Stimulated activated CD8-positive, alpha-beta memory T cell treated with anti-CD3 and anti-CD28 coated beads, Interleukin-7, amount 100 ng/mL, for 48 hours (primary cell): ENCODE measurements at regions not wholly inside any gene's neighbourhood (a gene's known extent, or its start where the extent isn't known, plus 50 kb on each side); places are given as distances from the start of the nearest gene placed in this dataset.

Experiments
- DNase-seq, 2 donors: peaks; one replicate each; pipeline ENCODE4 v3.0.0-alpha.2; 2020; ENCODE audit warnings: low read depth in 1 of 2; ENCODE audit errors: extremely low read depth in 1 of 2

- DNase-seq, result no peak
These were observed 110.2 kb upstream of the FOXQ1 start for GRCh38 chr6:1201547-1202200.

GRCh38 chr6:1200409-1201101 lies 111.3 kb upstream of the FOXQ1 start:
- no peak for DNase-seq

GRCh38 chr6:1200081-1200408 lies 111.9 kb upstream of the FOXQ1 start:
- DNase-seq, result no peak

GRCh38 chr6:1197309-1197708 lies 114.6 kb upstream of the FOXQ1 start:
- DNase-seq, result no peak

- DNase-seq, result no peak
These were observed 120.7 kb upstream of the FOXQ1 start for GRCh38 chr6:1191141-1191630.

GRCh38 chr6:1190366-1190765 lies 121.5 kb upstream of the FOXQ1 start:
- no peak for DNase-seq

GRCh38 chr6:1188199-1188598 lies 123.7 kb upstream of the FOXQ1 start:
- no peak for DNase-seq

GRCh38 chr6:1187293-1188131 lies 124.4 kb upstream of the FOXQ1 start:
- no peak for DNase-seq

GRCh38 chr6:1184318-1184717 lies 127.6 kb upstream of the FOXQ1 start:
- no peak for DNase-seq

- no peak for DNase-seq
These were observed 129.0 kb upstream of the FOXQ1 start for GRCh38 chr6:1182722-1183521.

- DNase-seq, result no peak
These were observed 129.8 kb upstream of the FOXQ1 start for GRCh38 chr6:1181939-1182605.

GRCh38 chr6:1179571-1180459 lies 132.1 kb upstream of the FOXQ1 start:
- no peak for DNase-seq

GRCh38 chr6:1178590-1178989 lies 133.3 kb upstream of the FOXQ1 start:
- no peak for DNase-seq

- DNase-seq, result no peak
These were observed 135.3 kb upstream of the FOXQ1 start for GRCh38 chr6:1176567-1176966.

- no peak for DNase-seq
These were observed 136.0 kb upstream of the FOXQ1 start for GRCh38 chr6:1175877-1176276.

GRCh38 chr6:1170794-1171193 lies 141.1 kb upstream of the FOXQ1 start:
- DNase-seq, result no peak

- DNase-seq, result no peak
These were observed 147.3 kb upstream of the FOXQ1 start for GRCh38 chr6:1164600-1164999.

GRCh38 chr6:1163501-1163900 lies 148.4 kb upstream of the FOXQ1 start:
- no peak for DNase-seq
